Activated effector memory CD4-positive, alpha-beta T cell treated with Interleukin-2 at 50 U/mL for 16 hours (primary cell): ENCODE measurements at regions not wholly inside any gene's neighbourhood (a gene's known extent, or its start where the extent isn't known, plus 50 kb on each side); places are given as distances from the start of the nearest gene placed in this dataset.
"Not testable (repeated sequence)": the region's sequence is repeated elsewhere in the genome, so short reads cannot be mapped to it uniquely, and the experiment has no call there.

Experiments
- DNase-seq: peaks from one replicate; pipeline ENCODE4 v3.0.0-alpha.2; 2020

- DNase-seq = not testable (repeated sequence)
Observed at GRCh38 chr7:106713452-106713851, 52.5 kb upstream of the CCDC71L start.

GRCh38 chr7:106714590-106715442, 53.9 kb upstream of the CCDC71L start:
- not testable (repeated sequence) for DNase-seq

- DNase-seq = no peak
Observed at GRCh38 chr7:106715730-106716129, 54.8 kb upstream of the CCDC71L start.

- no peak for DNase-seq
Observed at GRCh38 chr7:106717254-106717954, 56.4 kb upstream of the CCDC71L start.

GRCh38 chr7:106717955-106718871, 57.3 kb upstream of the CCDC71L start:
- peak; percentile 20 for DNase-seq

- DNase-seq = no peak
Observed at GRCh38 chr7:106720641-106721040, 59.7 kb upstream of the CCDC71L start.

- DNase-seq = no peak
Observed at GRCh38 chr7:106721816-106722785, 61.1 kb upstream of the CCDC71L start.

GRCh38 chr7:106723398-106723797, 62.4 kb upstream of the CCDC71L start:
- no peak for DNase-seq

- no peak for DNase-seq
Observed at GRCh38 chr7:106729720-106730385, 68.9 kb upstream of the CCDC71L start.

GRCh38 chr7:106731187-106731586, 70.2 kb upstream of the CCDC71L start:
- DNase-seq = no peak

- no peak for DNase-seq
Observed at GRCh38 chr7:106731646-106732444, 70.9 kb upstream of the CCDC71L start.

GRCh38 chr7:106735637-106736036, 74.7 kb upstream of the CCDC71L start:
- DNase-seq = no peak

GRCh38 chr7:106736123-106736507, 75.2 kb upstream of the CCDC71L start:
- no peak for DNase-seq

GRCh38 chr7:106736508-106737201, 75.7 kb upstream of the CCDC71L start:
- DNase-seq = peak; percentile 13

GRCh38 chr7:106737202-106737562, 76.2 kb upstream of the CCDC71L start:
- no peak for DNase-seq

- no peak for DNase-seq
Observed at GRCh38 chr7:106740806-106741205, 79.8 kb upstream of the CCDC71L start.

- DNase-seq = no peak
Observed at GRCh38 chr7:106744563-106745091, 83.7 kb upstream of the CCDC71L start.

GRCh38 chr7:106747301-106747700, 86.3 kb upstream of the CCDC71L start:
- not testable (repeated sequence) for DNase-seq

- DNase-seq = no peak
Observed at GRCh38 chr7:106747804-106748203, 86.8 kb upstream of the CCDC71L start.

GRCh38 chr7:106749165-106749564, 88.2 kb upstream of the CCDC71L start:
- no peak for DNase-seq
